ENCODE measurements at regions not wholly inside any gene's neighbourhood (a gene's known extent, or its start where the extent isn't known, plus 50 kb on each side); places are given as distances from the start of the nearest gene placed in this dataset.

- H3K27me3 ChIP-seq (ENCODE audit: insufficient read depth, low read length), result no peaks in the 10 kb centered on the region
Measured at GRCh38 chr12:31834150-31834549, 105.3 kb upstream of the AMN1 start.

GRCh38 chr12:31832740-31833729, 104.2 kb upstream of the AMN1 start:
- TF ChIP-seq EZH2 (IDR thresholded peaks at IDR 0.05; ENCODE audit: borderline replicate concordance, low read length) (no peak), CTCF (IDR thresholded peaks at IDR 0.05; ENCODE audit: low read length) (no peak)
- peak overlapping the region; percentile 61 for H3K4me2 ChIP-seq (ENCODE audit: low read length)
- H3K36me3 ChIP-seq (ENCODE audit: insufficient read depth, low read length), result no peaks in the 10 kb centered on the region
- H4K20me1 ChIP-seq (ENCODE audit: insufficient read depth, low read length), result no peaks in the 10 kb centered on the region
- no peaks in the 10 kb centered on the region for H3F3A ChIP-seq (ENCODE audit: insufficient read depth, low read length)
- no peaks in the 10 kb centered on the region for H3K79me2 ChIP-seq (ENCODE audit: insufficient read depth, low read length)
- no peaks in the 10 kb centered on the region for H3K9me2 ChIP-seq (ENCODE audit: low read depth, low read length)
- H3K4me3 ChIP-seq (ENCODE audit: low read depth, low read length, poor library complexity, severe bottlenecking), result peak overlapping the region; percentile 3
- no peaks in the 10 kb centered on the region; the same call in 1 of the 2 replicates for H3K9me3 ChIP-seq (ENCODE audit: low read length)
- H3K4me1 ChIP-seq (ENCODE audit: insufficient read depth, low read length, severe bottlenecking), result peaks cover 30% of the 10 kb centered on the region
- H3K27ac ChIP-seq (ENCODE audit: low read depth, low read length, poor library complexity, severe bottlenecking), result peak overlapping the region; percentile 91
- no peaks in the 10 kb centered on the region for H3K27me3 ChIP-seq (ENCODE audit: insufficient read depth, low read length)
- H3K9ac ChIP-seq (ENCODE audit: low read length), result peak overlapping the region; percentile 29; the same call in 1 of the 2 replicates
- H2AFZ ChIP-seq (ENCODE audit: low read length), result peak overlapping the region; percentile 89

More at GRCh38 chr12:31834150-31834549, 105.3 kb upstream of the AMN1 start:
- Histone ChIP-seq H3K79me2 (ENCODE audit: insufficient read depth, low read length) (no peaks in the 10 kb centered on the region), H3K4me3 (ENCODE audit: low read depth, low read length, poor library complexity, severe bottlenecking) (no peak overlapping the region), H4K20me1 (ENCODE audit: insufficient read depth, low read length) (no peaks in the 10 kb centered on the region), H3K27ac (ENCODE audit: low read depth, low read length, poor library complexity, severe bottlenecking) (peak overlapping the region; percentile 91), H3K36me3 (ENCODE audit: insufficient read depth, low read length) (no peaks in the 10 kb centered on the region), H3F3A (ENCODE audit: insufficient read depth, low read length) (no peaks in the 10 kb centered on the region), H3K9ac (ENCODE audit: low read length) (no peak overlapping the region), H2AFZ (ENCODE audit: low read length) (no peak overlapping the region), H3K4me2 (ENCODE audit: low read length) (no peak overlapping the region), H3K9me3 (ENCODE audit: low read length) (no peaks in the 10 kb centered on the region), H3K4me1 (ENCODE audit: insufficient read depth, low read length, severe bottlenecking) (peaks cover 30% of the 10 kb centered on the region), H3K9me2 (ENCODE audit: low read depth, low read length) (no peaks in the 10 kb centered on the region)
- no peak for TF ChIP-seq CTCF (IDR thresholded peaks at IDR 0.05; ENCODE audit: low read length)
- no peak for TF ChIP-seq EZH2 (IDR thresholded peaks at IDR 0.05; ENCODE audit: borderline replicate concordance, low read length)

GRCh38 chr12:31828071-31828470, 99.2 kb upstream of the AMN1 start:
- Histone ChIP-seq H3K4me3 (ENCODE audit: low read depth, low read length, poor library complexity, severe bottlenecking) (no peak overlapping the region), H3K9me2 (ENCODE audit: low read depth, low read length) (no peaks in the 10 kb centered on the region), H3K9ac (ENCODE audit: low read length) (no peak overlapping the region), H2AFZ (ENCODE audit: low read length) (no peak overlapping the region), H3F3A (ENCODE audit: insufficient read depth, low read length) (no peaks in the 10 kb centered on the region), H3K4me2 (ENCODE audit: low read length) (no peak overlapping the region), H3K79me2 (ENCODE audit: insufficient read depth, low read length) (no peaks in the 10 kb centered on the region), H3K27ac (ENCODE audit: low read depth, low read length, poor library complexity, severe bottlenecking) (no peak overlapping the region), H3K9me3 (ENCODE audit: low read length) (peaks cover 8% of the 10 kb centered on the region), H3K36me3 (ENCODE audit: insufficient read depth, low read length) (no peaks in the 10 kb centered on the region), H4K20me1 (ENCODE audit: insufficient read depth, low read length) (no peaks in the 10 kb centered on the region), H3K4me1 (ENCODE audit: insufficient read depth, low read length, severe bottlenecking) (peaks cover 8% of the 10 kb centered on the region), H3K27me3 (ENCODE audit: insufficient read depth, low read length) (no peaks in the 10 kb centered on the region)
- no peak for TF ChIP-seq EZH2 (IDR thresholded peaks at IDR 0.05; ENCODE audit: borderline replicate concordance, low read length)
- TF ChIP-seq CTCF (IDR thresholded peaks at IDR 0.05; ENCODE audit: low read length), result no peak
